GM18520 (cell line): ENCODE measurements at regions not wholly inside any gene's neighbourhood (a gene's known extent, or its start where the extent isn't known, plus 50 kb on each side); places are given as distances from the start of the nearest gene placed in this dataset.

Experiments used
- ATAC-seq: cut with Tn5 transposase; IDR thresholded peaks from one replicate; pipeline ENCODE4 v1.9.1; 2021; ENCODE audit not compliant: unreplicated experiment

DNA sequence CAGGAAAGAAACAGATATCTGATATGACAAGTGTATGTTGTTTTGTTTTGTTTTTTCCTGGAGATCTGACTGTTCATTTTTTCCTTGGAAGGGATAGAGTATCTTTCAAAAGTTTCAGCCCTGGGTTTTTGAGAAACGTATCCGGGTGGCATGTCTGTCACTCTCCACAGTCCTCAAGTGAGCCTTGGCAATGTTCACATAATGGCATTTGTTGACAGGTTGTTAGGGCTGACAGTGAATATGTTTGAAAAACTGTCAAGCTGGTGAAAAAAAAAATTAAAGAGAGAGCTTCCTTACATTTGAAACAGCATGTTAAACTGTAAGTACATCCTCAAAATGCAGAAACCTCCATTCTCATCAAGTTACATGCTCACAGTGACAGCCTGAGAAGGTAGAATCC, 113.0 kb upstream of the DYNLRB2 start:
- ATAC-seq, result no peak

- no peak for ATAC-seq
These were observed 122.1 kb upstream of the DYNLRB2 start for GRCh38 chr16:80418517-80419355.

- no peak for ATAC-seq
These were observed 123.0 kb upstream of the DYNLRB2 start for GRCh38 chr16:80417706-80418271.

DNA sequence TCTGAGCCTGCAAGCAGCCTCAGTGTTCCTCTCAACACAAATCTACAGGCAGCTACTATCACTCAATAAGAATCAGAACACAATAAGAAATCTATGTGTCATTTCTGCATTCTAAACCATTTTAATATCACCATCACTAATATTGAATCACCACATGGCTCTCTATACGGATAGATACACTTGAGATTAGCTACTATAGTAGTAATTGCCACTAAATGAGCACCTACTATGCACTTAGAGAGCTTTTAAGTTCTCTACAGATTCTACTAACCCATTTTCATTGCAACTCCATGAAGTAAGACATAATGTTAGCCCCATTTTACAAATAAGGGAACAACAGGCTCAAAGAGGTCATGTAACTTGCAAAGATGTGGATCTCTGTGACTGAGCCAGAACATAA, 132.8 kb upstream of the DYNLRB2 start:
- ATAC-seq, result no peak

DNA sequence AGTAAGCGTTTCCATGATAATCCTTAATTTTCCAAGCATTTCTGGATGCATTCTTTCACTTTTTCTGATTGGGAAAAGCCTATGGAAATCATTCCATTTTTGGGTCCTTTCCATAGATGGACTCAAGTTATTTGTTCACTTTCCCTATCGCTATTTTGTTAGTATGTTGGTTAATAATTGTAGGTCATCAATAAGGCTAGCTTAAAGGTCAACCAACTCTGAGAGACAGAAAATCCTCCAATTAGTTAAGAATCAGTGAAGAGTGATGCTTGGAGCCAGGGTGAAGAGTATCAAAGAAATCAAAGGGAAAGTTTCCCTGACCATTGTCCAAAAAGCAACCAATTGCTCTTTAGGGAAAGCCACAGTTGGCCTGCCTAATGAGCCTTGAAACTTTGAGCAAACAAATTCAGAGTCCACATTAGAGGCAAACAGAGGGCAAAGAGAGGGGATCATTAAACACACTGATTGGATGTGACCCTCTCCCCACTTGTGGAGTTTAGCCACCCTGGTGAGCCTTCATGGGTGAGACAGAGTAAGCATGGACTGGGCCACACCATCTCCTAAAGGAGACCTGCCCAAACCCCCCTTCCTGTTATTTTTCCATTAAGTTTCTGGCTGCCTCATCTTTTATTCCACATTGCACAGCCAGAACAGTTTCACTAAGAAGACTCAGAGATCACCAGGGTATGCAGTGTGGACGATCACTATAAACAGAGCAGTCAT, 133.4 kb upstream of the DYNLRB2 start:
- ATAC-seq, result no peak

DNA sequence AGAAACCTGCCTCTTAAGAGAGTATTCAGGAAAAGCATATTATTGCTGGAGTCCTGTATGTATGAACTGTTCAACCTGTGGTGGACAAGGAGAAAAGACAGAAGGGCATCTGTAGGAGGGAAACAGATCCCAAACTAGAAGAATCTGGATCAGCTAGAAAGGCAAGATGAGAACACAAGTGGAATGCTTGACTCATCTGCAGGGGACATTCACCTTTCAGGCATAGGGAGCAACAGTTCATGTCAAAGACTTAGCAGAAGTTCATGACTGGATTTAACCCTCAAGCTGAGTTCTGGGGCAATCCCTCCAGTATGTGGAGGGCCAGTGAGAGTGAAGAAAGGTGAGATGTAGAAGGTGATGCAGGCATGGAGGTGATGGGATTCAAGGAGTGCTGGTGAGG, 135.9 kb upstream of the DYNLRB2 start:
- no peak for ATAC-seq

GRCh38 chr16:80403894-80404293, 136.9 kb upstream of the DYNLRB2 start:
- ATAC-seq, result no peak

DNA sequence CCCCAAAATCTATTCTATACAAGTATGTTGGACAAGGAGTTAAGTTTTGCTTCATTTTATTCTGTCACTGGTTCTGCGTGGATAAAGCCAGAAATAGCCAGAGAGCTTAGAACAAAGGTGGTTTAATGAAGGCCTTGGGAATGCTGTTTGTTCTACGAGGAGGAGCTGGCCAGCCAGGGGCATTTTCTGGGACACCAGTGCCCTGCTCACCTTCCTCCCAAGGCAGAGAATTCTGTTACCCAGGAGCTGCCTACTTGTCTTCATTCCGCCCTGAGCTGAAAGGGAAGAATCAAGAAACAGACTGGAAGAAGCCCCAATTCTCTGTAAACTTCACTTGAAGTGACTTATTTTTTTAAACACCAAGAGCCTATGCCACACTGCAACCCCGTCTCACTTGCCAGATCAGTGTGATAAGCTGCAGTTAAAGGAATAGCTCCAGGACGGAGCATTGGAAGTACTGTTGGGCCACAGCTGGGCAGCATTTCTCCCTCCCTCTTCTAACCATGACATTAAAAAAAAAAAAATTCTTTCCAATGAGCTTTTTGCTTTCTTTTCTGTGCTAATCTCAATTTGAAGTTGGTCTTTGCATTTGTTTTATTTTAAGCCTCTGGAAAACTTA, 149.8 kb upstream of the DYNLRB2 start:
- ATAC-seq, result no peak

GRCh38 chr16:80390046-80390445, 150.7 kb upstream of the DYNLRB2 start:
- ATAC-seq, result no peak

- no peak for ATAC-seq
These were observed 151.5 kb upstream of the DYNLRB2 start for GRCh38 chr16:80389338-80389737.

- ATAC-seq, result no peak
These were observed 153.4 kb upstream of the DYNLRB2 start for GRCh38 chr16:80387318-80387921.

GRCh38 chr16:80384862-80385261, 155.9 kb upstream of the DYNLRB2 start:
- ATAC-seq, result no peak

DNA sequence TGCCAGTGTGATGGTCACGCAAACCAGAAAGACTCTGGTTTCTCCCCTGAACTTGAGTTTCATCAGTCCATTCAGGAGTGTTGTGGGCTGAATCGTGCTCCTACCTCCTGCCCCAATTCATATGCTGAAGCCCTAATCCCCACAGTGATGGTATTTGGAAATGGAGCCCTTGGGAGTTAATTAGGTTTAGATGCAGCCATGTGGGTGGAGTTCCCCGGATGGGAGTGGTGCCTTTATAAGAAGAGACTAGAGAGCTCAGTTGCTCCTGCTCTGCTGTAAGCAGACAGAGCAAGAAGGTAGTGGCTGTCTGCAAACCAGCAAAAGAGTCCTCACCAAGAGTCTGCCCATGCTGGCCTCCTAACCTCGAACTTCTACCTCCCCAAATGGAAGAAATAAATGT, 160.3 kb upstream of the DYNLRB2 start:
- no peak for ATAC-seq

DNA sequence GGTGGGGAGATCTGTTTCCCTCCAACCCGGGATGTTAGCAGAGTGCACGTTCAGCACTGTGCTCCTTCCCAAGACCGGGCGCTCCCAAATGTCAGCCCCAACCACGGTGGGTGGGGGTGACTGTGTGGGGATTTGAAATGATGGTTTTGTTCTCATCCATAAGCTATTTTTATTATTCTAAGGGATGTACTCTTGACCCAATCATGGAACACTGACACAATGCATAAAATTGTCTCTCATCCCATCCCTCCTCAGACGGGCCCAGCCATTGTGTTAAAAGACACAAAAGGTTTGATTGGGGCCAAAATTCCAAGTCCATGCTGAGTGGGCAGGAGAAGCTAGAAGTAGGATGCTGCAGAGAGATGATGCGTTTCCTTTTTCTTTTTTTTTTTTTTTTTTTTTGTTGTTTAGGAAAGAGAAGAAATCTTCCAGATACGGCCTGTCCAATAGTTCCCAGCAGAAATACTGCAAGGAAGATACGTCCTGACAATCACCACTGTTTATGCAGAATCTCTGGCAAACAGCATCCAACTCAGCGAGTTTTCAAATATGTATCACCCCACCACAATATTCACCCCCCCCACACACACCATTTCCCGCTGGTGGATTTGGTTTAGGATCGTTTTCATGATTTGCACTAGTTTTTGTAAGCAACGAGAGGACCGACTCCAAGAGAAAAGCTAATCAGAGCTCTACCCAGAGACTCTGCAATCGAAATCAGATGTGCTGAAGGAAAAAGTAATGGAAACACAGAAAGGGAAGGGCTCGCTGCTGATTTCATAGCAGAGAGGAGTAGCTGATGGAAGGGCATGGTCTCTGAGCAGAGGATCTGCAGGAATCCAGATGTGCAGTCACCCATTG, 163.5 kb upstream of the DYNLRB2 start:
- ATAC-seq, result no peak

DNA sequence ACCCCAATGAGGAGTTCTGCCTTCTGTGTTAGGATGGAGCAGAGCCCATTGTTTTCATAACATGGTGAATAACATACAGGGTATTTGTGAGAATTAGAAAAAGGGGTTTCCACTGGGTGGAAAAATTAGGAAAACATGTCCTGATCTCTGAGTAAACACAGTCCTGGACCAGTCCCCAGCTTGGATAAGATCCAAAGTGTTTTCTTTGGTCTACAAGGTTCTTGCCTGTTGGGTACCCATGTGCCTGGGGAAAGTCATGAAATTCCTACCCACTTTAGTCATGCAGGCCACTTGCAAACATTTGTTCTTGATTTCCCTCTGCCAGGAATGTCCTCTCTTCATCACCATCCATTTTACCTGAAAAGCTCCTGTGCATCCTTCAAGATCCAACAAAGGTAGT, 164.8 kb upstream of the DYNLRB2 start:
- no peak for ATAC-seq

DNA sequence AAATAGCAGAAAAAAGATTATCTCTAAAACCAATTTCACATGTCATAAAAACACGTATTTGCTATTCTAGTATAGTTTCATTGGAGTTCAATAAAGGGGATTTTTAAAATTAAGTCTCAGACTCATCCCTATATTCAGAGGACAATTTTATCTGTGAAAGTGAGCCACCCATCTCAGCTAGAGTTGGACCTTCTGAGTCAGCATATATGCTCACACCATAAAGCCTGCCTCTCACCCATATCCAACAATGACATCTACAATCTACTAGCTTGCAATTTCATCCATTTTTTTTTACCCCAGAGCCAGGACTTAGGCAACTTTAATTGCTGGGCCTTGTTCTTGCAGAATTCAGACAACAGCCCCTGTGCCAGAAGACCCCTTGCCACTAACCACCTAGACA, 165.3 kb upstream of the DYNLRB2 start:
- no peak for ATAC-seq

DNA sequence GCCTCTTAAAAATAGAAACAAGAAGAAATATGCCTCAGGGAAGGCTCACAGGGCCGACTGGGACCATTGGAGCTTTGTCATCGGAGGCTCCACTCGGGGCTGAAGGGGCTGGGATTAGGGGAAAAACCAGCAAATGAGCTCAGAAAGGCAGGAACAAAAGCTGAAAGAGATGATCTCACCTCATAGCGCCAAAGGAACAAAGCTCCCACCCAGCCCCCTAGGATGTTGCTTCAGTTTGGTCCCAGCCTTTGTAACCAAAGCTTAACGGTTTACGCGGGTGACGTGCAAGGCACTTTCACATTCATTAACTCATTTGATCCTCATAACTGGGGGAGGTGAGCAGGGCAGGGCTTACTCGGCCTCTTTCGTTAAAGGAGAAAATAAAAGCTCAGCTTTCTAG, 168.5 kb upstream of the DYNLRB2 start:
- no peak for ATAC-seq

GRCh38 chr16:80369138-80369958, 171.4 kb upstream of the DYNLRB2 start:
- ATAC-seq, result no peak

DNA sequence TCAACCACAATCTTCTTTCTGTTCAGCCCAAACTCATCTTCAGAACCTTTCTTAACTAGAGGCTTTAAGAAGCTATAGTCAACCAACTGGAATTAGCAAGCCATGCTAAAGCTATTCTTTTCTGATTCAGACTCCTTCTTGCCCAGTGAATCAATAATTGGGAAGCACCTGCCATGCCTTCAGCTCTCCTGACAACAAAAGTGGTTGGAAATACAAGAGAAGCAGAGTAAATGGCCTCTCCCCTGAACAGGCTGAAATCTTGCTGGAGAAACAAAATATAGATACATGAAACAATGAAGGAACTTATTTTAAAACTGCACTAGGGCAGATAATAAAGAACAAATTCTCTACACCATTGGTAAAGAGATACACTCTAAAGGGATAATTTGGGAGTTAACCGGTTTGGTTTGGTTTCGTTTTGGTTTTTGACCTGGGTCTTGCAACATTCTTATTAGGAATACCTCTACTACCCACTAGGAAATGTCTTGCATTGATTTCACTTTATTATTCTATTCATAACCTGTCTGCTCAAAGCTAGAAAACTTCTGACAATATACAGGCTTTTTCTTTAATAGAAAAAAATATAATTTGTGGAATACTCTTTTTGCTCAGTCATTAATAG, 173.6 kb upstream of the DYNLRB2 start:
- ATAC-seq, result no peak
